GM08714 (cell line): ENCODE measurements at regions not wholly inside any gene's neighbourhood (a gene's known extent, or its start where the extent isn't known, plus 50 kb on each side); places are given as distances from the start of the nearest gene placed in this dataset.

Experiments used
- H3K4me3 ChIP-seq: fragments of 200-500 bp; sonication (Bioruptor generic); 2 replicates; pipeline ENCODE4 v1.5.1; 2014; ENCODE audit warnings: mild to moderate bottlenecking, low read length, inconsistent platforms
- ZNF274 ChIP-seq: IDR thresholded peaks from 2 replicates; pipeline ENCODE4 v1.6.1; 2012; ENCODE audit warnings: mild to moderate bottlenecking, low read depth, low read length

GRCh38 chr12:58341791-58342190 lies 400.4 kb downstream of the ATP23 start:
- H3K4me3 ChIP-seq = no peak overlapping the region
- TF ChIP-seq ZNF274 = no peak

- H3K4me3 ChIP-seq = no peak overlapping the region
- TF ChIP-seq ZNF274 = no peak
Observed at GRCh38 chr12:58342736-58343135, 401.4 kb downstream of the ATP23 start.

- no peak overlapping the region for H3K4me3 ChIP-seq
- TF ChIP-seq ZNF274 = no peak
Observed at GRCh38 chr12:58346032-58346632, 404.8 kb downstream of the ATP23 start.

- H3K4me3 ChIP-seq = no peak overlapping the region
- no peak for TF ChIP-seq ZNF274
Observed at GRCh38 chr12:58347188-58347587, 405.8 kb downstream of the ATP23 start.

GRCh38 chr12:58347691-58348090 lies 406.3 kb downstream of the ATP23 start:
- no peak overlapping the region for H3K4me3 ChIP-seq
- no peak for TF ChIP-seq ZNF274

- no peak for TF ChIP-seq ZNF274
- H3K4me3 ChIP-seq = no peak overlapping the region
Observed at GRCh38 chr12:58349161-58349560, 407.8 kb downstream of the ATP23 start.

GRCh38 chr12:58356794-58357193 lies 415.4 kb downstream of the ATP23 start:
- TF ChIP-seq ZNF274 = no peak
- H3K4me3 ChIP-seq = no peak overlapping the region

GRCh38 chr12:58357511-58357910 lies 416.1 kb downstream of the ATP23 start:
- no peak overlapping the region for H3K4me3 ChIP-seq
- TF ChIP-seq ZNF274 = no peak

GRCh38 chr12:58358369-58358768 lies 417.0 kb downstream of the ATP23 start:
- TF ChIP-seq ZNF274 = no peak
- H3K4me3 ChIP-seq = no peak overlapping the region

- H3K4me3 ChIP-seq = no peak overlapping the region
- TF ChIP-seq ZNF274 = no peak
Observed at GRCh38 chr12:58359084-58359483, 417.7 kb downstream of the ATP23 start.

- no peak for TF ChIP-seq ZNF274
- no peak overlapping the region for H3K4me3 ChIP-seq
Observed at GRCh38 chr12:58361056-58361455, 419.7 kb downstream of the ATP23 start.

- H3K4me3 ChIP-seq = no peak overlapping the region
- no peak for TF ChIP-seq ZNF274
Observed at GRCh38 chr12:58363971-58364370, 422.6 kb downstream of the ATP23 start.

- no peak overlapping the region for H3K4me3 ChIP-seq
- TF ChIP-seq ZNF274 = no peak
Observed at GRCh38 chr12:58364389-58365086, 423.2 kb downstream of the ATP23 start.

GRCh38 chr12:58365087-58365390 lies 423.7 kb downstream of the ATP23 start:
- H3K4me3 ChIP-seq = no peak overlapping the region
- TF ChIP-seq ZNF274 = no peak

- TF ChIP-seq ZNF274 = no peak
- H3K4me3 ChIP-seq = no peak overlapping the region
Observed at GRCh38 chr12:58367041-58367440, 425.7 kb downstream of the ATP23 start.

- no peak for TF ChIP-seq ZNF274
- no peak overlapping the region for H3K4me3 ChIP-seq
Observed at GRCh38 chr12:58368001-58368400, 426.6 kb downstream of the ATP23 start.
